CD14-positive monocyte (primary cell): ENCODE measurements at regions not wholly inside any gene's neighbourhood (a gene's known extent, or its start where the extent isn't known, plus 50 kb on each side); places are given as distances from the start of the nearest gene placed in this dataset.

ENCODE experiments used
- DNase-seq, 3 donors: peaks; one replicate each; pipeline ENCODE4 v3.0.0-alpha.2; 2011 to 2022
- H2AFZ ChIP-seq: 2 replicates; pipeline ENCODE4 v1.6.0; 2012; ENCODE audit warnings: mild to moderate bottlenecking, low read depth, low read length, inconsistent platforms; ENCODE audit not compliant: insufficient read depth, poor library complexity, severe bottlenecking
- H3K27ac ChIP-seq, 2 donors: 1 replicate in 1 of 2; 2 replicates in 1 of 2; pipeline ENCODE4 v1.5.1; 2012 to 2013; ENCODE audit warnings: low read length in 2 of 2, control low read depth in 1 of 2, inconsistent platforms in 1 of 2, low read depth in 1 of 2, mild to moderate bottlenecking in 1 of 2
- H3K27me3 ChIP-seq, 2 donors: one replicate each; pipeline versions ENCODE4 v1.6.0 to v1.6.1; 2011 to 2013; ENCODE audit warnings: low read length in 2 of 2; ENCODE audit not compliant: control insufficient read depth in 2 of 2, insufficient read depth in 2 of 2
- H3K36me3 ChIP-seq, 2 donors: replicated peaks in 1 of 2; 1 replicate in 1 of 2; 2 replicates in 1 of 2; pipeline versions ENCODE4 v1.5.1 to v1.6.1; 2012 to 2013; ENCODE audit warnings: low read length in 2 of 2, control low read depth in 1 of 2, inconsistent platforms in 1 of 2, mild to moderate bottlenecking in 1 of 2; ENCODE audit not compliant: insufficient read depth in 2 of 2, control insufficient read depth in 1 of 2
- H3K4me1 ChIP-seq, 2 donors: 1 replicate in 1 of 2; 2 replicates in 1 of 2; pipeline versions ENCODE4 v1.5.1 to v1.6.1; 2012 to 2013; ENCODE audit warnings: low read length in 2 of 2, control low read depth in 1 of 2, inconsistent platforms in 1 of 2, mild to moderate bottlenecking in 1 of 2, moderate library complexity in 1 of 2; ENCODE audit not compliant: insufficient read depth in 2 of 2, control insufficient read depth in 1 of 2
- H3K4me2 ChIP-seq: replicated peaks from 2 replicates; pipeline ENCODE3; 2012; ENCODE audit warnings: low read length, moderate library complexity, mild to moderate bottlenecking; ENCODE audit not compliant: poor library complexity, severe bottlenecking; ENCODE audit errors: extremely low read depth
- H3K4me3 ChIP-seq, 3 experiments: fragments of 200-600 bp in 1 of 3; sonication (generic) in 1 of 3; replicated peaks in 1 of 3; 1 replicate in 2 of 3; 2 replicates in 1 of 3; pipeline ENCODE4 v1.5.1; 2011 to 2013; ENCODE audit warnings: low read length in 3 of 3, mild to moderate bottlenecking in 3 of 3, control low read depth in 2 of 3, low read depth in 2 of 3, inconsistent platforms in 1 of 3, moderate library complexity in 1 of 3
- H3K79me2 ChIP-seq: 2 replicates; pipeline ENCODE4 v1.6.0; 2012; ENCODE audit warnings: mild to moderate bottlenecking, control low read depth, inconsistent platforms, low read length, moderate library complexity; ENCODE audit not compliant: insufficient read depth
- H3K9ac ChIP-seq: 2 replicates; pipeline ENCODE4 v1.6.0; 2017; ENCODE audit warnings: low read length, mild to moderate bottlenecking; ENCODE audit not compliant: insufficient read depth, poor library complexity, severe bottlenecking
- H3K9me3 ChIP-seq, 2 donors: replicated peaks in 1 of 2; 1 replicate in 1 of 2; 2 replicates in 1 of 2; pipeline versions ENCODE4 v1.5.1 to v1.6.1; 2012 to 2013; ENCODE audit warnings: low read length in 2 of 2, control low read depth in 1 of 2; ENCODE audit not compliant: control insufficient read depth in 1 of 2, insufficient read depth in 1 of 2
- H4K20me1 ChIP-seq: 2 replicates; pipeline ENCODE4 v1.6.0; 2012; ENCODE audit warnings: mild to moderate bottlenecking, low read length, control low read depth, moderate library complexity; ENCODE audit not compliant: insufficient read depth
- H3K27ac Mint-ChIP-seq, 7 donors: one replicate each; pipeline ENCODE4 v1.8.0; 2020; ENCODE audit warnings: mild to moderate bottlenecking in 7 of 7, mixed read lengths in 7 of 7, moderate library complexity in 6 of 7, inconsistent platforms in 2 of 7
- H3K27me3 Mint-ChIP-seq, 3 donors: one replicate each; pipeline ENCODE4 v1.8.0; 2021 to 2022; ENCODE audit warnings: low read depth in 3 of 3, mild to moderate bottlenecking in 3 of 3, mixed read lengths in 3 of 3, moderate library complexity in 3 of 3, inconsistent platforms in 1 of 3
- H3K36me3 Mint-ChIP-seq, 2 donors: one replicate each; pipeline ENCODE4 v1.8.0; 2020; ENCODE audit warnings: mixed read lengths in 2 of 2, inconsistent platforms in 1 of 2, mild to moderate bottlenecking in 1 of 2
- H3K4me1 Mint-ChIP-seq: one replicate; pipeline ENCODE4 v1.8.0; 2020; ENCODE audit warnings: mild to moderate bottlenecking, mixed read lengths
- H3K4me3 Mint-ChIP-seq, 2 donors: one replicate each; pipeline ENCODE4 v1.8.0; 2020; ENCODE audit warnings: mild to moderate bottlenecking in 2 of 2, mixed read lengths in 2 of 2, moderate library complexity in 1 of 2
- H3K9me3 Mint-ChIP-seq, 7 donors: one replicate each; pipeline ENCODE4 v1.8.0; 2020 to 2022; ENCODE audit warnings: mixed read lengths in 7 of 7, mild to moderate bottlenecking in 6 of 7, moderate library complexity in 6 of 7, inconsistent platforms in 2 of 7
- CTCF ChIP-seq: fragments of 200-600 bp; IDR thresholded peaks from one replicate; pipeline ENCODE4 v1.8.0; 2022; ENCODE audit warnings: antibody characterized with exemption, mild to moderate bottlenecking
- WGBS: methylation state at CpG from one replicate; pipeline ENCODE4 v1.1.5; 2013; ENCODE audit warnings: missing lambda C conversion rate; ENCODE audit not compliant: insufficient coverage; 5-methylcytosine and 5-hydroxymethylcytosine counted together
- intact Hi-C, 2 donors: fragments of 100-400 bp; cut with micrococcal nuclease; formaldehyde crosslinking; loops; one replicate each; pipeline versions ENCODE4 v1.15.0 to v1.15.1; 2023

- Histone ChIP-seq H3K27ac (peak overlapping the region; percentile 72 to 85), H3K4me3 (peak overlapping the region in 1 of 3 experiments; percentile 52)
Measured at GRCh38 chr6:163712566-163712961, 298.0 kb downstream of the QKI start.

More at GRCh38 chr6:163712566-163712961, 298.0 kb downstream of the QKI start:
- no peaks in the 10 kb centered on the region for H3K27me3 ChIP-seq
- peak overlapping the region; percentile 63 for H3K4me2 ChIP-seq
- peak overlapping the region; percentile 62 for H2AFZ ChIP-seq
- no peak for TF ChIP-seq CTCF
- no peaks in the 10 kb centered on the region for H3K79me2 ChIP-seq
- peak; percentile 33 to 61 (median 49) for DNase-seq
- peaks cover 72 to 75% of the 10 kb centered on the region in 2 donors for H3K4me1 ChIP-seq
- H3K36me3 ChIP-seq, result no peaks in the 10 kb centered on the region
- Mint-ChIP-seq H3K4me3 (peak overlapping the region in 1 of 2 donors; percentile 63), H3K9me3 (peaks cover 0 to 4% (median under 1%) of the 10 kb centered on the region in 7 donors), H3K4me1 (peaks cover 71% of the 10 kb centered on the region), H3K36me3 (no peaks in the 10 kb centered on the region), H3K27ac (peak overlapping the region; percentile 82 to 95 (median 93)), H3K27me3 (peaks cover 0 to 11% (median 2%) of the 10 kb centered on the region in 3 donors)
- intact Hi-C loops, result loop anchor here in 1 of 2 donors (2.0 to 5.0 kb wide), 2 partner anchors 42 to 45 kb away; no protein-coding TSS in a partner anchor
- no peaks in the 10 kb centered on the region for H4K20me1 ChIP-seq
- H3K9ac ChIP-seq, result peak overlapping the region; percentile 28
- 10% methylated on average over 6 of the region's 8 CpGs for WGBS
- H3K9me3 ChIP-seq, result peaks cover 0 to 4% of the 10 kb centered on the region in 2 donors
